NB4 (cell line): ENCODE measurements at regions not wholly inside any gene's neighbourhood (a gene's known extent, or its start where the extent isn't known, plus 50 kb on each side); places are given as distances from the start of the nearest gene placed in this dataset.
A peak's percentile ranks its signal among the peaks of the same experiment; 100 is the strongest.

Experiments used
- DNase-seq: peaks from one replicate; pipeline ENCODE4 v3.0.0; 2010; ENCODE audit warnings: low read depth
- H3K4me3 ChIP-seq: one replicate; pipeline ENCODE4 v1.5.1; 2011; ENCODE audit warnings: mild to moderate bottlenecking, low read depth, low read length, moderate library complexity
- CTCF ChIP-seq: IDR thresholded peaks from one replicate; pipeline ENCODE4 v1.5.1; 2012; ENCODE audit warnings: low read depth, low read length
- MAX ChIP-seq: IDR thresholded peaks from 2 replicates; pipeline ENCODE4 v1.6.1; 2011; ENCODE audit warnings: low read depth, low read length
- MYC ChIP-seq: IDR thresholded peaks from 2 replicates; pipeline ENCODE4 v1.6.1; 2011; ENCODE audit warnings: low read depth, low read length
- POLR2A ChIP-seq: IDR thresholded peaks from 2 replicates; pipeline ENCODE4 v1.6.1; 2011; ENCODE audit warnings: mild to moderate bottlenecking; ENCODE audit not compliant: insufficient read length; ENCODE audit errors: extremely low read depth

- peak; percentile 64 for DNase-seq
- H3K4me3 ChIP-seq, result no peak overlapping the region
- TF ChIP-seq MYC, result no peak
- peak; percentile 68 for TF ChIP-seq CTCF
- no peak for TF ChIP-seq MAX
Measured at GRCh38 chr3:5304789-5305683, 117.5 kb downstream of the EDEM1 start.

GRCh38 chr3:5305684-5305989 lies 118.1 kb downstream of the EDEM1 start:
- TF ChIP-seq CTCF, result no peak
- no peak for TF ChIP-seq MYC
- TF ChIP-seq POLR2A, result no peak
- TF ChIP-seq MAX, result no peak
- no peak overlapping the region for H3K4me3 ChIP-seq
- no peak for DNase-seq

GRCh38 chr3:5309171-5309570 lies 121.7 kb downstream of the EDEM1 start:
- TF ChIP-seq MAX, result no peak
- TF ChIP-seq MYC, result no peak
- TF ChIP-seq CTCF, result no peak
- no peak for TF ChIP-seq POLR2A
- no peak overlapping the region for H3K4me3 ChIP-seq
- DNase-seq, result no peak

GRCh38 chr3:5309602-5310001 lies 122.1 kb downstream of the EDEM1 start:
- DNase-seq, result no peak
- H3K4me3 ChIP-seq, result no peak overlapping the region
- no peak for TF ChIP-seq MYC
- TF ChIP-seq MAX, result no peak
- no peak for TF ChIP-seq POLR2A
- TF ChIP-seq CTCF, result no peak

- DNase-seq, result no peak
- no peak for TF ChIP-seq MAX
- TF ChIP-seq POLR2A, result no peak
- no peak for TF ChIP-seq CTCF
- TF ChIP-seq MYC, result no peak
- H3K4me3 ChIP-seq, result no peak overlapping the region
Measured at GRCh38 chr3:5310509-5310908, 123.0 kb downstream of the EDEM1 start.

- H3K4me3 ChIP-seq, result no peak overlapping the region
- DNase-seq, result no peak
- TF ChIP-seq CTCF (no peak), MAX (no peak), POLR2A (no peak), MYC (no peak)
Measured at GRCh38 chr3:5312290-5312689, 124.8 kb downstream of the EDEM1 start.
